ENCODE measurements at regions not wholly inside any gene's neighbourhood (a gene's known extent, or its start where the extent isn't known, plus 50 kb on each side); places are given as distances from the start of the nearest gene placed in this dataset.

DNA sequence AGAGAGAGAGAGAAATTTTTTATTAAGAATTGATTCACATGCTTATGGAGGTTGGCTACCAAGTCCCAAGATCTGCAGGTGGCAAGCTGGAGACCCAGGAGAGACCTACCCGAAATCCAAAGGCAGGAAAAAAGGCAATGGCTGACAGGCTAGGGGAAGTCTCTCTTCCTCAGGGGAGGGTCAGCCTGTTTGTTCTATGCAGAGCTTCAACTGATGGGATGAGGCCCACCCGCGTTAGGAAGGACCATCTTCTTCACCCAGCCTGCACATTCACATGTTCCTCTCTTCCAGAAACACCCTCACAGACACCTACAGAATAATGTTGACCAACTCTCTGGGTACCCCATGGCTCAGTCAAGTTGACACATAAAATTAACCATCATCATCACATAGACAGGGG, 65.3 kb upstream of the SERP2 start:
- peaks cover 36% of the 10 kb centered on the region in 2 experiments for H3K4me1 Mint-ChIP-seq
- no peak overlapping the region for H3K4ac ChIP-seq (ENCODE audit: low read depth, low read length)
- H3K27me3 Mint-ChIP-seq (ENCODE audit: low read depth), result peaks cover 97% of the 10 kb centered on the region

More for the DNA sequence above, 65.3 kb upstream of the SERP2 start:
- Histone ChIP-seq H2BK15ac (ENCODE audit: low read depth, low read length) (no peak overlapping the region), H4K20me1 (ENCODE audit: control insufficient read depth, insufficient read depth, insufficient read length) (no peaks in the 10 kb centered on the region), H3K56ac (ENCODE audit: insufficient read length, low read depth, low read length) (no peak overlapping the region), H3K4me2 (ENCODE audit: insufficient read depth, insufficient read length, low read length) (no peak overlapping the region), H3K79me2 (ENCODE audit: insufficient read depth, low read length) (no peaks in the 10 kb centered on the region), H4K91ac (ENCODE audit: insufficient read length, low read depth, low read length) (no peak overlapping the region), H2BK120ac (ENCODE audit: low read depth, low read length, poor library complexity, severe bottlenecking) (no peak overlapping the region), H3K27ac (ENCODE audit: insufficient read length, low read depth, low read length) (no peak overlapping the region), H3K9me3 (ENCODE audit: control insufficient read depth, low read depth, low read length) (no peaks in the 10 kb centered on the region), H2BK12ac (ENCODE audit: insufficient read length, low read depth, low read length) (no peak overlapping the region), H3K14ac (ENCODE audit: insufficient read depth, low read length) (no peak overlapping the region), H2AFZ (ENCODE audit: low read length) (no peak overlapping the region), H3K23ac (ENCODE audit: insufficient read length, low read depth, low read length) (no peak overlapping the region), H4K5ac (ENCODE audit: insufficient read length, low read depth, low read length) (no peak overlapping the region), H3K4me1 (ENCODE audit: insufficient read depth, low read length) (peaks cover 6% of the 10 kb centered on the region; the same call in 1 of the 2 replicates), H3T11ph (ENCODE audit: low read length) (no peak overlapping the region), H3K18ac (ENCODE audit: insufficient read length, low read depth, low read length) (no peak overlapping the region), H2BK5ac (ENCODE audit: insufficient read length, low read length) (no peak overlapping the region), H4K8ac (replicated peaks; ENCODE audit: insufficient read length, low read depth, low read length) (no peak overlapping the region), H3K23me2 (ENCODE audit: insufficient read length, low read depth, low read length, poor library complexity, severe bottlenecking) (peaks cover 8% of the 10 kb centered on the region), H2BK20ac (ENCODE audit: low read depth, low read length, poor library complexity, severe bottlenecking) (no peak overlapping the region), H2AK5ac (ENCODE audit: insufficient read length, low read length) (no peak overlapping the region), H3K9ac (ENCODE audit: extremely low read depth, insufficient read length, low read length) (no peak overlapping the region), H3K27me3 (ENCODE audit: insufficient read depth, low read length) (peaks cover 11% of the 10 kb centered on the region), H3K79me1 (ENCODE audit: insufficient read depth, low read depth, low read length, poor library complexity, severe bottlenecking) (no peaks in the 10 kb centered on the region)
- no CpG with 5 or more reads among the region's 3 CpGs for WGBS (ENCODE audit: extremely low coverage, insufficient read length, low lambda C conversion rate)
- no peak for DNase-seq
- Mint-ChIP-seq H3K36me3 (ENCODE audit: insufficient read depth in 1 of 3, low read depth in 3 of 3) (no peaks in the 10 kb centered on the region), H3K4me3 (no peak overlapping the region), H3K9me3 (peaks cover 0 to 2% of the 10 kb centered on the region in 2 experiments; a peak in 2 of 5 replicates), H3K27ac (no peak overlapping the region)
- TF ChIP-seq, protein P1, sequence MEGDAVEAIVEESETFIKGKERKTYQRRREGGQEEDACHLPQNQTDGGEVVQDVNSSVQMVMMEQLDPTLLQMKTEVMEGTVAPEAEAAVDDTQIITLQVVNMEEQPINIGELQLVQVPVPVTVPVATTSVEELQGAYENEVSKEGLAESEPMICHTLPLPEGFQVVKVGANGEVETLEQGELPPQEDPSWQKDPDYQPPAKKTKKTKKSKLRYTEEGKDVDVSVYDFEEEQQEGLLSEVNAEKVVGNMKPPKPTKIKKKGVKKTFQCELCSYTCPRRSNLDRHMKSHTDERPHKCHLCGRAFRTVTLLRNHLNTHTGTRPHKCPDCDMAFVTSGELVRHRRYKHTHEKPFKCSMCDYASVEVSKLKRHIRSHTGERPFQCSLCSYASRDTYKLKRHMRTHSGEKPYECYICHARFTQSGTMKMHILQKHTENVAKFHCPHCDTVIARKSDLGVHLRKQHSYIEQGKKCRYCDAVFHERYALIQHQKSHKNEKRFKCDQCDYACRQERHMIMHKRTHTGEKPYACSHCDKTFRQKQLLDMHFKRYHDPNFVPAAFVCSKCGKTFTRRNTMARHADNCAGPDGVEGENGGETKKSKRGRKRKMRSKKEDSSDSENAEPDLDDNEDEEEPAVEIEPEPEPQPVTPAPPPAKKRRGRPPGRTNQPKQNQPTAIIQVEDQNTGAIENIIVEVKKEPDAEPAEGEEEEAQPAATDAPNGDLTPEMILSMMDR (conservative IDR thresholded peaks at IDR 0.05), result no peak

Measured in H9 (cell line).